ENCODE measurements at regions not wholly inside any gene's neighbourhood (a gene's known extent, or its start where the extent isn't known, plus 50 kb on each side); places are given as distances from the start of the nearest gene placed in this dataset.

GRCh38 chr10:10544890-10545289 is 472.8 kb upstream of the CELF2 start:
- Histone ChIP-seq H3K79me2 (ENCODE audit: insufficient read depth, low read length) (no peaks in the 10 kb centered on the region), H3K36me3 (ENCODE audit: insufficient read depth, low read length) (no peaks in the 10 kb centered on the region), H3K9me3 (ENCODE audit: low read length) (no peaks in the 10 kb centered on the region), H3K9ac (ENCODE audit: low read length) (no peak overlapping the region), H3K4me1 (ENCODE audit: insufficient read depth, low read length, severe bottlenecking) (no peaks in the 10 kb centered on the region), H3K27ac (ENCODE audit: low read depth, low read length, poor library complexity, severe bottlenecking) (no peak overlapping the region), H3K9me2 (ENCODE audit: low read depth, low read length) (no peaks in the 10 kb centered on the region), H3K4me2 (ENCODE audit: low read length) (no peak overlapping the region), H4K20me1 (ENCODE audit: insufficient read depth, low read length) (no peaks in the 10 kb centered on the region), H3K4me3 (ENCODE audit: low read depth, low read length, poor library complexity, severe bottlenecking) (no peak overlapping the region), H3K27me3 (ENCODE audit: insufficient read depth, low read length) (no peaks in the 10 kb centered on the region), H2AFZ (ENCODE audit: low read length) (no peak overlapping the region), H3F3A (ENCODE audit: insufficient read depth, low read length) (no peaks in the 10 kb centered on the region)
- TF ChIP-seq CTCF (IDR thresholded peaks at IDR 0.05; ENCODE audit: low read length) = no peak

GRCh38 chr10:10545771-10546170 is 471.9 kb upstream of the CELF2 start:
- Histone ChIP-seq H3K4me2 (ENCODE audit: low read length) (no peak overlapping the region), H3K4me1 (ENCODE audit: insufficient read depth, low read length, severe bottlenecking) (no peaks in the 10 kb centered on the region), H3K9ac (ENCODE audit: low read length) (no peak overlapping the region), H3K9me2 (ENCODE audit: low read depth, low read length) (no peaks in the 10 kb centered on the region), H3K27ac (ENCODE audit: low read depth, low read length, poor library complexity, severe bottlenecking) (no peak overlapping the region), H4K20me1 (ENCODE audit: insufficient read depth, low read length) (no peaks in the 10 kb centered on the region), H2AFZ (ENCODE audit: low read length) (no peak overlapping the region), H3K4me3 (ENCODE audit: low read depth, low read length, poor library complexity, severe bottlenecking) (no peak overlapping the region), H3K36me3 (ENCODE audit: insufficient read depth, low read length) (no peaks in the 10 kb centered on the region), H3K27me3 (ENCODE audit: insufficient read depth, low read length) (no peaks in the 10 kb centered on the region), H3K79me2 (ENCODE audit: insufficient read depth, low read length) (no peaks in the 10 kb centered on the region), H3K9me3 (ENCODE audit: low read length) (no peaks in the 10 kb centered on the region), H3F3A (ENCODE audit: insufficient read depth, low read length) (no peaks in the 10 kb centered on the region)
- no peak for TF ChIP-seq CTCF (IDR thresholded peaks at IDR 0.05; ENCODE audit: low read length)
- no peak for TF ChIP-seq EZH2 (IDR thresholded peaks at IDR 0.05; ENCODE audit: borderline replicate concordance, low read length)

- H3K27me3 ChIP-seq (ENCODE audit: insufficient read depth, low read length) = no peaks in the 10 kb centered on the region
- H3K4me1 ChIP-seq (ENCODE audit: insufficient read depth, low read length, severe bottlenecking) = no peaks in the 10 kb centered on the region
- TF ChIP-seq CTCF (IDR thresholded peaks at IDR 0.05; ENCODE audit: low read length) (no peak), EZH2 (IDR thresholded peaks at IDR 0.05; ENCODE audit: borderline replicate concordance, low read length) (no peak)
- H3K9me2 ChIP-seq (ENCODE audit: low read depth, low read length) = no peaks in the 10 kb centered on the region
- no peaks in the 10 kb centered on the region for H3K79me2 ChIP-seq (ENCODE audit: insufficient read depth, low read length)
- no peaks in the 10 kb centered on the region for H3K36me3 ChIP-seq (ENCODE audit: insufficient read depth, low read length)
- H3K9ac ChIP-seq (ENCODE audit: low read length) = no peak overlapping the region
- no peaks in the 10 kb centered on the region for H4K20me1 ChIP-seq (ENCODE audit: insufficient read depth, low read length)
- H3K9me3 ChIP-seq (ENCODE audit: low read length) = no peaks in the 10 kb centered on the region
- H3K4me2 ChIP-seq (ENCODE audit: low read length) = no peak overlapping the region
- no peak overlapping the region for H2AFZ ChIP-seq (ENCODE audit: low read length)
- no peaks in the 10 kb centered on the region for H3F3A ChIP-seq (ENCODE audit: insufficient read depth, low read length)
- no peak overlapping the region for H3K27ac ChIP-seq (ENCODE audit: low read depth, low read length, poor library complexity, severe bottlenecking)
- H3K4me3 ChIP-seq (ENCODE audit: low read depth, low read length, poor library complexity, severe bottlenecking) = no peak overlapping the region
These were observed 465.9 kb upstream of the CELF2 start for GRCh38 chr10:10551596-10552301.
